ENCODE measurements at regions not wholly inside any gene's neighbourhood (a gene's known extent, or its start where the extent isn't known, plus 50 kb on each side); places are given as distances from the start of the nearest gene placed in this dataset.

- TF ChIP-seq EZH2phosphoT487 (IDR thresholded peaks at IDR 0.05; ENCODE audit: borderline replicate concordance, low read depth) (no peak), ZBTB33 (IDR thresholded peaks at IDR 0.05; ENCODE audit: borderline replicate concordance, low read depth) (no peak), SIN3A (IDR thresholded peaks at IDR 0.05; ENCODE audit: borderline replicate concordance, low read depth, low read length) (no peak), CTCF (IDR thresholded peaks at IDR 0.05) (no peak), TAF1 (IDR thresholded peaks at IDR 0.05; ENCODE audit: borderline replicate concordance, low read depth, low read length) (no peak), RFX5 (IDR thresholded peaks at IDR 0.05; ENCODE audit: low read length) (no peak), USF1 (IDR thresholded peaks at IDR 0.05; ENCODE audit: borderline replicate concordance, low read depth) (no peak), POLR2AphosphoS5 (IDR thresholded peaks at IDR 0.05; ENCODE audit: low read depth, low read length) (no peak), IRF3 (IDR thresholded peaks at IDR 0.05; ENCODE audit: low read depth, low read length) (no peak), EP300 (IDR thresholded peaks at IDR 0.05; ENCODE audit: borderline replicate concordance in 1 of 2, low read depth in 1 of 2, low read length in 1 of 2) (no peak), GABPA (IDR thresholded peaks at IDR 0.05; ENCODE audit: low read depth) (no peak), NFIC (IDR thresholded peaks at IDR 0.05; ENCODE audit: borderline replicate concordance) (no peak), RAD21 (IDR thresholded peaks at IDR 0.05; ENCODE audit: low read length) (no peak), CHD2 (IDR thresholded peaks at IDR 0.05; ENCODE audit: low read length, partially characterized antibody) (no peak)
These were observed 407.2 kb downstream of the HLX start for GRCh38 chr1:221286399-221286798.
